ENCODE measurements at regions not wholly inside any gene's neighbourhood (a gene's known extent, or its start where the extent isn't known, plus 50 kb on each side); places are given as distances from the start of the nearest gene placed in this dataset.

DNA sequence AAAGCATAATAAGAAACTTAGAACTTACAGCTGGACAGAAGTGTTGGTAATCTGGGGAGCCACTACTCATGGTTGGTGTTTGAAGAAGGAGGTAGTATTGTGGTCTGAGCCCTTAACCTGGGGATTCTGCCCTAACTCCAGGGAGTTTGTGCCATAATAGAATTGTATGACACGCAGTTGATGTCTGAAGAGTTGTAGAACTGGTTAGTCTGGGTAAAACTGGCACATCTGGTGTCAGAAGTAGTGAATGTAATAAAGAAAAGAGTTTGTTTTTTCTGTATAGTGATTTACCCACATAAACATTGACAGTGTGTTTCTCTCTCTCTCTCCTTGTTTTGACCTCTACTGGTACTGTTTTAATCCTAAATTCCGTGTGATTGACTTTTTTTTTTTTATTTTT is 448.1 kb upstream of the SEMA3D start (continued):
- TF ChIP-seq, protein P1, sequence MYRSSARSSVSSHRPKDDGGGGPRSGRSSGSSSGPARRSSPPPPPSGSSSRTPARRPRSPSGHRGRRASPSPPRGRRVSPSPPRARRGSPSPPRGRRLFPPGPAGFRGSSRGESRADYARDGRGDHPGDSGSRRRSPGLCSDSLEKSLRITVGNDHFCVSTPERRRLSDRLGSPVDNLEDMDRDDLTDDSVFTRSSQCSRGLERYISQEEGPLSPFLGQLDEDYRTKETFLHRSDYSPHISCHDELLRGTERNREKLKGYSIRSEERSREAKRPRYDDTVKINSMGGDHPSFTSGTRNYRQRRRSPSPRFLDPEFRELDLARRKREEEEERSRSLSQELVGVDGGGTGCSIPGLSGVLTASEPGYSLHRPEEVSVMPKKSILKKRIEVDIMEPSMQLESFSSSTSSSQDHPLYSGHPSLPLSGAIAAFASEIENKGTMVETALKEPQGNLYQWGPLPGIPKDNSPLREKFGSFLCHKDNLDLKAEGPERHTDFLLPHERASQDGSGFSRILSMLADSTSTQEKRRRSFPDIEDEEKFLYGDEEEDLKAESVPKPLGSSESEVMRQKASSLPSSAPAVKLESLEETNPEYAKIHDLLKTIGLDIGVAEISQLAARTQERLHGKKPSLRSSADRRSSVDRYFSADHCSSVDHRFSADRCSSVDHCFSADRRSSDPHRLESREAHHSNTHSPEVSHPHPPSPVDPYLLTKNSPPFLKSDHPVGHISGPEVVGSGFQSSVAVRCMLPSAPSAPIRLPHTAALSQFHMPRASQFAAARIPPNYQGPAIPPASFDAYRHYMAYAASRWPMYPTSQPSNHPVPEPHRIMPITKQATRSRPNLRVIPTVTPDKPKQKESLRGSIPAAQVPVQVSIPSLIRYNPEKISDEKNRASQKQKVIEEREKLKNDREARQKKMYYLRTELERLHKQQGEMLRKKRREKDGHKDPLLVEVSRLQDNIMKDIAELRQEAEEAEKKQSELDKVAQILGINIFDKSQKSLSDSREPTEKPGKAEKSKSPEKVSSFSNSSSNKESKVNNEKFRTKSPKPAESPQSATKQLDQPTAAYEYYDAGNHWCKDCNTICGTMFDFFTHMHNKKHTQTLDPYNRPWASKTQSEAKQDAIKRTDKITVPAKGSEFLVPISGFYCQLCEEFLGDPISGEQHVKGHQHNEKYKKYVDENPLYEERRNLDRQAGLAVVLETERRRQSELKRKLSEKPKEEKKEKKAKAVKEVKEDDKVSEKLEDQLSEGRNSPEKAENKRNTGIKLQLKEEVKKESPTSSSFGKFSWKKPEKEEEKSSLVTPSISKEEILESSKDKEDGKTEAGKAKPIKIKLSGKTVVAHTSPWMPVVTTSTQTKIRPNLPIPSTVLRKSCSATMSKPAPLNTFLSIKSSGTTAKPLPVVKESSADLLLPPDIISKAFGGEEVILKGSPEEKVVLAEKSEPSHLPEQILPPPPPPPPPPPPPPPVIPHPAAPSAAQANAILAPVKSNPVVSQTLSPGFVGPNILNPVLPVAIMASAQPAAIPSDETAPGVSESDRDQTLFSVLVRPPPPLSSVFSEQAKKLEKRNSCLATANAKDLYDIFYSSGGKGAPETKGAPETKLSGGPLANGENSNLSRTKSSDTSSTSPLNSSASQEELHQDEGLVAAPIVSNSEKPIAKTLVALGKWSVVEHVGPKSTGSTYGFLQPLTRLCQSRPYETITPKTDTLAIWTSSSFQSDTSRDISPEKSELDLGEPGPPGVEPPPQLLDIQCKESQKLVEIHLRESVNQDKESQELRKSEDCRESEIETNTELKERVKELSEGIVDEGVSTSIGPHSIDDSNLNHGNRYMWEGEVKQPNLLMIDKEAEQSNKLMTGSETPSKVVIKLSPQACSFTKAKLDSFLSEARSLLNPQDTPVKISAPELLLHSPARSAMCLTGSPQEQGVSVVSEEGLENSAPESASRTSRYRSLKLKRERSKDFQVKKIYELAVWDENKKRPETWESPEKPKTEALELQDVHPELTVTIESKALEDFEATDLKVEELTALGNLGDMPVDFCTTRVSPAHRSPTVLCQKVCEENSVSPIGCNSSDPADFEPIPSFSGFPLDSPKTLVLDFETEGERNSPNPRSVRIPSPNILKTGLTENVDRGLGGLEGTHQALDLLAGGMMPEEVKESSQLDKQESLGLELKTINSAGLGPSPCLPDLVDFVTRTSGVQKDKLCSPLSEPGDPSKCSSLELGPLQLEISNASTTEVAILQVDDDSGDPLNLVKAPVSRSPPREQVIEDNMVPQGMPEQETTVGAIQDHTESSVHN (IDR thresholded peaks at IDR 0.05; ENCODE audit: borderline replicate concordance in 1 of 2, low read depth in 1 of 2) = no peak
- no peak for TF ChIP-seq ARHGAP35 (IDR thresholded peaks at IDR 0.05; ENCODE audit: partially characterized antibody)

All from K562 (cell line).